OCI-LY1 (cell line): ENCODE measurements at regions not wholly inside any gene's neighbourhood (a gene's known extent, or its start where the extent isn't known, plus 50 kb on each side); places are given as distances from the start of the nearest gene placed in this dataset.

Experiments used
- CTCF ChIP-seq: fragments of 200-600 bp; sonication (generic), shearing (Covaris generic); IDR thresholded peaks from 2 replicates; pipeline ENCODE4 v1.5.1; 2017; ENCODE audit warnings: mild to moderate bottlenecking, antibody characterized with exemption, low read length, moderate library complexity, mixed read lengths
- EZH2 ChIP-seq: fragments of 200-600 bp; sonication (generic), shearing (Covaris generic); IDR thresholded peaks from 2 replicates; pipeline ENCODE4 v1.8.0; 2017; ENCODE audit warnings: borderline replicate concordance, mixed run types, mild to moderate bottlenecking, antibody characterized with exemption, low read length, moderate library complexity, mixed read lengths

GRCh38 chr7:18290223-18290622, 205.3 kb upstream of the HDAC9 start:
- no peak for TF ChIP-seq EZH2
- no peak for TF ChIP-seq CTCF
